NCI-H526 (cell line): ENCODE measurements at regions not wholly inside any gene's neighbourhood (a gene's known extent, or its start where the extent isn't known, plus 50 kb on each side); places are given as distances from the start of the nearest gene placed in this dataset.

ENCODE experiments used
- DNase-seq, 2 experiments: peaks; one replicate each; lab custom pipeline; 2025; lab: John Stamatoyannopoulos, UW

DNA sequence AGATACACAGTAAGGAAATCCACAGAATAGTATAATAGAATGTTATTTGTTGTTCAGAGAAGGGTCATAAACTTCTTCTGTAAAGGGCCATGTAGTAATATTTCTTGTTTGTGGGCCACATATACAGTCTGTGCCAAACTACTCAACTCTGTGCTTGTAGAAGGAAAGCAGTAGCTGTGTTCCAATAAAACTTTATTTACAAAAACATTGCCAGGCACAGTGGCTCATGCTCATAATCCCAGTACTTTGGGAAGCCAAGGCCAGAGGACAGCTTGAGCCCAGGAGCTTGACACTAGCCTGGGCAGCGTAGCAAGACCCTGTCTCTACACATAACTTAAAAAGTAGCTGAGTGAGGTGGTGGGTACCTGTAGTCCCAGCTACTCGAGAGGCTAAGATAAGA is 612.8 kb upstream of the PSMD7 start:
- DNase-seq, result no peak

DNA sequence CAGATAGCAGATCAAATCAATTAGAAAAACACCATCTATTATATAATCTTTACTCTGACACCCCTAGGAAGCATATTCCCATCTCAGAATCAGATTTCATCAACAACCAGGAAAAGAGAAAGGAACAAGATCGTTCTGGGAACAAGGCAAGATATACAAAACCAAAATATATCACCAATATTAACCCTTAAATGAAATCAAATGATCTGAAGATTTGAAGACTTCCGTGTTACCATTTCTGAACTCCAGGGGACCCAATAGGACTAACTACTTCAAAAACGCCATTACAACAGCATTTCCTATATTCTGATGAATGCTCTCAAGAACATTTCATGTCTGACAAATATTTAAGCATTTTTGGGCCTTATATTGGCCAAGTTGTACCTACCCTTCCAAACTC is 624.2 kb upstream of the ZFHX3 start:
- no peak for DNase-seq

DNA sequence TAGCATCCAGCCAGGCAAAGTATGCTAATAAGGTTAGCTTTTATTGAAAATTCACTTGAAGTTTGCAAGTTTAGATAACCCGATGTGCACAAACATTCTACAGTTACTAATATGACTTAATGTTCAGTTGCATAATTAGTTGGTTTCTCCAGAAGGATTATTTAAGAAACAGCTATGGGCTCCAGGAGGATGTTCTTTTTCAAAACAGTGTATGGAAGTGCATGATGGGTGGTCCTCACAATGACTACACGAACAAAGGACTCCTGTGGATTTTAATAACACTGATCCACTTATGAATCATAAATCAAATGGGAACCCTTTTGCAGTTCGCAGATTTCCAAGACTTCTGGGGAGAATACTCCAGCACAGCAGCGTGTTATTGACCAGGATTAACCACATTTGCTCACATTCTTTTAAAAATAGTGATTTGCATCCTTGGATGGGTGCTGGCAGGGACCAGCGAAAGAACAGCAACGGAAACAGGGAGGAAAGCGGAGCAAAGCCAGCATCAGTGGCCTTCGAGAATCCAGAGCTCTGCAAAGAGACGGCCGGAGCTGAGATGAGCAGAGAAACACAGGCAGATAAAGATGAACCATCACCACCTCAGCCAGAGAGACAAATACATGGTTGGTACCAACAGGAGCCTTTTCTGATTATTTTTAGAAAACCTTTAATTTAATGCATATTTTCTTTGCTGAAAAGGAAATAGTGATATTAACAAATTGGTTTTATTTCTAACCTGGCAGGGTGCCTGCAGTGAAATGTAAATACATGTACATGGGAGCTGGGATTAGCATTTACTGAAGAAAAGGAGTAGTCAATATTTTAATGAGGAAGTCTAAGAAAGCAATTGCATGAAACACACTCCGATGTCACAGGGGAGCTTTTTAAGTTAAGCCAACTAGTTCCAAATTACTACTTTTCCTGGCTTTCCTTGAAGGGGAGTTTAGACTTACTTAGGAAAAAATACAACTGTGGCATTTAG is 623.2 kb upstream of the ZFHX3 start:
- DNase-seq, result no peak

DNA sequence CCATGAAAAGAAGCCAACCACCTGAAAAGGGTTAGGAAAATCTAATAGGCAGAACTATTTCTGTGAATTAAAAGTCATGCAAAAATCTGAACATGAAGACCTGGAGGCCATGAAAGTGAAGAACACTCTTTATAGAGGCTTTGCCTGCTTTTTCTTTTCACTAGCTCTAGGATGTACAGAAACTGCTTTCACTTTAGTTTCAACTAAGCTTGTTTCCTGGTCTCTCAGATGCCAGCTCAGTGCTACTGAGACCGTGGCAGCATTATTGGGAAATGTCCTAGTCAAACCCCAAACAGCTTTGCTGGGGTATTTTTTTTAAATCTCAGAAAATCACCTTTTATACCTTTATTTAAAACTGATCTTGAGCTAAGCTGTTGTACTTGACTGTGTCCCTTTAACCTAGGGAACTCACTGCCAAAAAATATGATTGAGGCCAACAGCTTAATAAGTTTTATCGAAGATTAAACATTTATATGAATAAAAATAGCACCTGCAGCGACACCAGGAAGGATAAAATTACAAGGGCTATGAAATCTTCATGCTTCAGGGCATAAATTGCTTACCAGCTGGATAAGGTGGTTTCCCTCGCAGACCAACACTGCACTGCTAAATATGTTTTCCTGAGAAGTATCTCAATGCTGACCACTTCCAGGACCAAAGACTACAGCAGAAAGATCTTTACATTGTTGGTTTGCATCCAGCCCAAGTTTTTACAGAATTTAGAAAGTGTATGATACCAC is 621.8 kb upstream of the ZFHX3 start:
- no peak for DNase-seq

DNA sequence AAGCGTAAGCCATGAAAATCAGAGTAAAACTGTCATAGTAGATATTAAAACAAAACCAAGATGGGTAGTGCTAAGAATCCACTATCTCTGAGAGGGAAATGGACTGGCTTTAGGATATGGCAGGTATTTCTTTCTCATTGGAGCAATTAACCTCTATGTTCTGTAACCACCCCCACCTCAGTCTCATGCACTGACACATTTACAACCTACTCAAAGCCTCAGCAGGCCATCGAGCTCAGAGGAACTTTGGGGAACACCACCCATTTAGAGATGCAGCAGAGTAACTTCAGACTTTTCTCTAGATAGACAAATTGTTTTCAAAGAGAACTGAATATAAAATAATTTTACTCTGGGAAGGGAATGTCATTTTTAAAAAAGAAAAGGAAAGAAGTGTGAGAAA is 615.8 kb upstream of the ZFHX3 start:
- DNase-seq, result no peak

DNA sequence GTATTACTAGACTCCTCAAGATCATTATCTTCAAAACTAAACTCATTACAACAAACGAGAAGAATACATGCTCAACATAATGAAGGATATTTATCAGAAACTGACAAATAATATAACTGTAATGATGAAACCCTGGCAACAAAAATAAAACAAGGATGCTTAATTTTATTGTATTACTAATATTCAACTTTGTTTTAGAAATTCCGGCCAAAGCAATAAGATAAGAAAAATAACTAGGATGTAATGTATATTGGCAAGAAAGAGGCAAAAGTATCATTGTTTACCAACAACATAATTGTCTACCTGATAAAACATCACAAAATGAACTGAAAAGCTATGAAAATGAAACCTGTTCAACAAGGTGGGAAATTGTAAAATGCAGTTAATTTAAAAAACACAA is 588.3 kb upstream of the ZFHX3 start:
- DNase-seq, result no peak

DNA sequence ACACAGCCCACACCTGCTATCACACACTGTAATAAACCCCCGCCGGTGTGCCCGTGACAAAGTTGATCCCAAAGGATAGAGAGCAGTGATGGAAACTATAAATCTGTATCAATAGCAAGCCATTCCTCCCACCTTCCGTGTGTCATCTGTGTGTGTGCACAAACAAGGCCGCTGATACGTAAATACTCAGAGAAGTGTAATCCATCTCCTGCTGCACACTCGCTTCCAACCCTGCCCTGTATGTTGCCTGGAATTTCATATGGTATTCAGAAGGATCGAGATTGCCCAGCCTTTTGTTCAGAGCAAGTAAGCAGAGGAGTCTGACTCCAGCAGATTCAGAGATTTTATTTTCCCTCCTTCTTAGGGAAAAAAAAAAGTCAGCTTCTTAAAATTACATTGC is 581.1 kb upstream of the ZFHX3 start:
- no peak for DNase-seq

DNA sequence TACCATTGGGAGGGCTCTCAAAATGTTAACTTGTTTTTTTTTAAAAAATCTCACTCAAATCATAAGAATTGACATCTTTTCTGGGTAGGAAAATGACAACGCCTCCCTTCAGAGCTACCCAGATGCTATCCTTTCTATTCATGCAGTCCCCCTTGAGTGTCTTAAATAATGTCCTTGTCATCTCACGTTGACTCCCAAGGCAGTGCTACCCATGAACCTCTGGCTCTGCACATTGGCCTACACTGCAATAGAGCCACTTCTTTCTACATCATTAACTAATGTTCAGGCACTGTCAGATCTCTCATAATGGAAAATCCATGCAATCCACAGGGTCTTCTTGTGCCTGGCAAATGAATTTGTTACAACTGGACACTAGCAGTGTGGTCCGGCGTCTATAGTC is 569.8 kb upstream of the ZFHX3 start:
- no peak for DNase-seq

DNA sequence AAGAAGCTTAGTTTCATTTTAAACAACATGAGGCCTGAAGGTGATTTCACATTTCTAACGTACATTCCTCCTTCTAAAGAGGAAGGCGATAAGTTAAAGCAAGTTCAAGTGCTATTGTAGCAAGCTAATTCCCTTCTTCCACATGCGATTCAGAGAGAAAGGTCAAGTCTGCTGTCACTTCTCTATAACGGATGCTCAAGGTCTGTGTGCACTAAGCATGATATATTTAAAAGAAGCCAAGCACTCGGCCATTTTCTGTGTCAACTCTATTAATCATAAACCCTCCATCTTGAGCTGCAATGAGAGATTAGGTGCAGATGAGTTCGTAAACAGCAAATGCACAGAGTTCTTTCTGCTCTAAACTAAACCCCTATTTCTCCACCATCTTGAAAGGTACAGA is 568.8 kb upstream of the ZFHX3 start:
- no peak for DNase-seq

DNA sequence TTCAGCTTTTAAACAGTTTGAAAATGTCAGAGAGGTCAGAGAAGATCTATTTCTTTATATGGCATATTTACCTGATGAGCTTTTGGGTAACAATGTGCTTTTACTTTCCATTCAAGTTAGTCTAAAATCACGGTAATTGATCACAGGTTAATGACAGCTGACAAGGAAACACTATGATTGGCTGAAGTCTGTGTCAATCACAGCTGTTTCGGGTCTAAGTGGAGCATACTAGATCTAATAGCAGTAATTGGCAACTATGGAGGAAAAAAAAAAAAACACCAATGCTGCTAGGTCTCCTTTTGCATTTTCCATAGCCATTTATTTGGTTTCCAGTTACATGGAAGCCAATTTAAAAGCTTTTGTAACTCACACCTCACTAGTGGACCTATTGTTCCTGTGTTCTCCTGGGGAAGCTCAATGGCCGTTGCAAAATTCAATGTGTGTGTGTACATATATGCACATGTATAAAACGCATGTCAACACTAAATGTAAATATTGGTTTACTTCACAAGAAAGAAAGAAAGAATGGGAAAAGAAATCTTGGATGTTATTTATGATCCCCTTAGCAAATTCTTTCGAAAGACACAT is 568.3 kb upstream of the ZFHX3 start:
- no peak for DNase-seq

DNA sequence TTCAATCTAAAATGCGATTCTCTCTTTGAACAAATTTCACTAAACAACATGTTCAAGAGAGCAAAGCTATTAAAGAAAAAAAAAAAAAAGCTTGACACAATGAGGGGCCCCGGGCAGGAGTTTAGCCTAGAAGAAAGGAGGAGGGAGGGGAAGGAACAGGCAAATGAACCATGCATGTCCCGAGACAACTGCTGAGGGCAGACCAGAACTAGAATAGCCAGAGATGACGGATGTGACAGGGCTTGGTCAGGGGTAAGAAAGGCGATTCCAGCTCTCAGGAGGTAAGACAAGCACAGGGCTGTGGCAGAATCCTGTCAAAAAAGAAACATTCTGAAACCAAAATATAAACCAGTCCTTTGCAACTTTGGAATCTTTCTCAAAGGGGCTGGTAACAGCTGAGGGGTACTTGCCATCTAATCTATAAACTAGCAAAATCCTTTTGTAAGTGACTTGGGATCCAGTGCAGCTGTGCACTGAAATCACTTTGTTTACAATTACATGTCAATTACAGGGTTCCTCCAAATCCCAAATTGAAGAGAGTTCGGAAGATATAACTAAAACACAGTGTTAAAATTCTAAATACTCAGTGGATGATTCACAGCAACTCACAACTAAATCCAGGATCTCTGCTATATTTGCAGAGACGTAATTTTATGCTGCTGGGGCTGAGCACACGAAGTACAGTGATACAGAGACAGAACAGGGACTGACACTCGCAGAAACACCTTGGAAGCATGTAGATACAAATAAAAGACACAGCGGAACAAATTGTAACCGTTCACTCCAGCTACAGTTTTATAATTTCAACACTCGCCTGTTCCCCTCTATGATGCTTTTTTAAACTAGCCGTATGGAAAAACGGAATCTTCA is 567.4 kb upstream of the ZFHX3 start:
- DNase-seq, result no peak

DNA sequence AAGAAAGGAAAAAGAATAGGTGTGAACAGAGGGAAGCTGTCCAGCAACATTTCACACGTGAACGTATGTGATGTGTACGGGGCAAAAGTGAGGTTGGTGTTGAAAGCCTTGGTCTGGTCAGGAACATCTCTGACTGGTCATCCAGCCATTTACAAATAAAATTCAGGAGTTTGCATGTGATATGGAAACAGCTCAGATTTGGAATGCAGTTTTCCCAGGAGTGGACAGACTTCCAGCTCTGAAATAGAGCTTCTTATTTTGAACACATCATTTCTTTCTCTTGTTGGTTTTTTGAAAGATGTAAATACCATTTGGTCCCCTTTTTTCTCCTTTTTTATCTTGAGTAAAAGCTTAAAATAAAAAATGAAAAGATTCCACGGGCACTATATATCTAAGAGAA is 566.2 kb upstream of the ZFHX3 start:
- DNase-seq, result no peak

DNA sequence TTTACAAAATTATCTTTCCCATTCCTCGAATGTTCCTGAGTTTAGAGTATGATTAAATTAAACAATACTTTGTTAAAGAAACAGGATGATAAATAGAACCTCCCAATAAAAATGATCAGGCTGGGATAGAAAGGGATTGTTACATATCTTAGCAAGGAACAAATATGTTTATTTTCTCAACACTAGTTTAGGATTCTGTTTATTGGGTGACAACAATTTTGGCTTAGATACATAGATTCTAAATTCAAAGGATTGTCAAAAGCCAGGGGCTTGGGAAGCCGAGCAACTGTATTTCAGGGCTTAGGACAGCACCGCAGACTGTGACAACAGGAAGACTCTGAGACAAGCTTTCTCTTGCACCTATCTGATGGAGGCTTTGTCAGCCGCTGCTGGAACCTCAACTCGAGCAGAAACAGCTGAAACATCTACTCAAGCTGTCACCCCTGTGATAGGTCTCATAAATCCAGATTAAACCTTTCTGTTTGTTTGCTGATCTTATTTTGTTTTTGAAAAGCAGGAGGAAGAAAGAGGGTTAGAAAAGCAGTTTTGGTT is 562.8 kb upstream of the ZFHX3 start:
- DNase-seq, result no peak

DNA sequence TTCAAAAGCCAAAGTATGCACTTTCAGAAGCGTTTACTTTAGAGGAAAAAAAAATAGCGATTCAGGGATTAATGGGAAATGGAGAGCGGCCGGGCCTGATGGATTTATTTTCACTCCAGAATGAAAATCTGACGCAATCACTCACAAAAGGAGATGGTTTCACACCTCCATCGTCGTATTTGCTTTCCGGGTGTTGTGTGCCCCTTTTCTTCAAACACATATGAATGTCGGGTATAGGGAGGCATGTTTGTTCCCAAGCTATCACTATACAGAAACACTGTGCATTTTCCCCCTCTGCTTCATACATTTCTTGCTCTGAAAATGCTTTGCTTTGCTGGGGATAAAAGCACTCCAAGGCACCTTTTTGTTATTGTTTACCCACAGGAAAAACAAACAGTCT is 562.2 kb upstream of the ZFHX3 start:
- DNase-seq, result no peak

DNA sequence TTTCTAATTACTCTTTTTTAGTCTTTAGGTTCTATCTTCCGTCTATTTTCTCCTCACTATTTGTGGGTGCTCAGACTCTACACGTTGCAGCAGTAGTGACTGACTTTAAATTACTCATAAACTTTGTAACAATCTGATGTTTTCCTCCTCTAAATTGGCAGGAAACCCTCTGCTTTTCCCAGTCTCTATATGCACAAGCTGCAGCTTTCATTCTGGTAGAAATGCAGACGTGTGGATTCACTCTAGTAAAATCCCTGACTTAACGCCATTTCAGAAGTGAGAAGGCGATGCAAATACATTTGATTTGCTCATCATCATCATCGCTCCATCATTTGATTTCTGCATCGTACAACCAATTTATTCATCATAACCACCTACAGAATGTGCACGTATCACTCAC is 561.0 kb upstream of the ZFHX3 start:
- DNase-seq, result no peak

DNA sequence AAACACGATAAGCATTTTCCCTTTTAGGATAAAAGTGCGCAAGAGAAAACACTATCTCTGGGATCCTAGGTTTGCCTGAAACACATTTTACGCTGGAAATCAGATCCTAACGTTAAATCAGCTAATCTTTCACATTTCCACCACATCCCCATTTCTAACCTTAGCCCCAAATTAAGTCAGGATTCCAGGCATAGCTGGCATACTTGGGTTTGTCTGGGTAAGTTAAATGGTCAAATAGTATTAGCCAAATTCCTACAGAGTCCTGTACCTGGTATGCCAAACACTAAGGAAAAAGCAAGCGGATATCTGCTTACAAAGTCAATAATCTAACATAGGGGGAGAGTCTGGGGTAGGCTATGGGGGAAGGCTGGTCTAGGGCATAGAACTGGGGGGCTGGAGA is 557.4 kb upstream of the ZFHX3 start:
- DNase-seq, result no peak

DNA sequence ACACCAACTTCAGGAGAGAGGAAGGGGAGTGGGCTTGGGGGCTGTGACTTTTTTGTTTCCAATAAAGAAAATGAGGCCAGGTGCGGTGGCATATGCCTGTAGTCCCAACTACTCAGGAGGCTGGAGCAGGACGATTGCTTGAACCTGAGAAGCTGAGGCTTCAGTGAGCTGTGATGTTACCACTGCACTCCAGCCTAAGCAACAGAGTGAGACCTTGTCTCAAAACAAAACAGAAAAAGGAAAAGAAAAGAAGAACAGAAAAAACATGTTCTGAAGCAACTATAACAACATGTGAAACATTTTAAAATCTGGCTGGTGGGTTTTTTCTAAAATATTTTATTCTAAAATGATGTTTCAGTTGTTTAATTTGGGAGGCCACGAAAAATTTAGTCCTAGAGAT is 554.0 kb upstream of the ZFHX3 start:
- DNase-seq, result no peak

DNA sequence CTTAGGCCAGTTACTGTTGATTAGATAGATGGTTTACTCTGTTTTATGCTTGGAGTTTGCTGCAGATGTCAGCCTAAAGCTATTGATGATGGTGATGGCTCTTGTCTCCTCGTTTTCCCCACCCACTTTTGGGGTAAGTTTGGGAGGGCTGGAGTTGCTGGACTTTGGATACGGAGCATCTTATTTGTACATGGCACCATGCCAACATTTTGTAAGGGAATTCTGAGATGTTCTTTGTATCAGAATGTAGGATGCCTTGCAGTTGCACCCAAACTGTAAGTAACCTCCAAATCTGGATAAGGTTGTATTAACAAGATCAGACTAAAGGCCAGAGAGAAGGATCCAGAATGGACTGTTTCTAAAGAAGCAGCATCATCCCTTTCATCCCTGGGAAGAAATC is 551.9 kb upstream of the ZFHX3 start:
- DNase-seq, result no peak

DNA sequence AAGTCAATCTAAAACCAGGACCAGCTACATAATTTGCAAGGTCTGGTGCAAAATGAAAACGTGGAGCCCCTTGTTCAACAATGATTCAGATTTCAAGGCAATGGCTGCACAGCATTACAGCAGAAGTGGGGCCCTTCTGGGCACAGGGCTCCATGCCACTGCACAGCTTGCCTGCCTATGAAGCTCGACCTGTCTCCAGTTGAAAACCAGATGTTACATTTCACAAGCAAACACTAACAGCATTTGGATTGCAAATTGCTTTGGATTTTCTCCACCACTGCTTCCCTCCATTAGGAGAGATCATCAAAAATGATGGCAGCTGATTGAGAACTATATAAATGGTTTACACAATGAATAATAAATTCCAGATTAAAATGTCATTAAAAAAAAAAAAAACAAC is 551.4 kb upstream of the ZFHX3 start:
- peak in 1 of 2 experiments; percentile 1 for DNase-seq

DNA sequence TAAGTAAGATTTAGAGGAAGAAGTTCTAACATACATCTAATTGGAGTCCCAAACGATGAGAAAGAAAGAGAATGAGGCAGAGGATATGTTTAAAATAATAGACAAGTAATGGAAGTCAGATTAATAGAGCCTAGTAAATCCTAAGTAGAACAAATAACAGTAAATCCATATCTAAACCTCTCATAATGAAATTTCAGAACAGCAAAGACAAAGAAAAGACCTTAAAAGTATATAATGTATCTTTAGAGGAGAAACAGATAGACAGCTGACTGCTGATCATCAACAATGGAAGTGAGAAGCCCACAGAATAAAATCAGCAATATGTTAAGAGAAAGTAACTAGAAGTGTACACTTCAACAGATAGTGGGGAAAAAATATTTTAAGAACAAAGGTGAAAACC is 536.2 kb upstream of the ZFHX3 start:
- no peak for DNase-seq

DNA sequence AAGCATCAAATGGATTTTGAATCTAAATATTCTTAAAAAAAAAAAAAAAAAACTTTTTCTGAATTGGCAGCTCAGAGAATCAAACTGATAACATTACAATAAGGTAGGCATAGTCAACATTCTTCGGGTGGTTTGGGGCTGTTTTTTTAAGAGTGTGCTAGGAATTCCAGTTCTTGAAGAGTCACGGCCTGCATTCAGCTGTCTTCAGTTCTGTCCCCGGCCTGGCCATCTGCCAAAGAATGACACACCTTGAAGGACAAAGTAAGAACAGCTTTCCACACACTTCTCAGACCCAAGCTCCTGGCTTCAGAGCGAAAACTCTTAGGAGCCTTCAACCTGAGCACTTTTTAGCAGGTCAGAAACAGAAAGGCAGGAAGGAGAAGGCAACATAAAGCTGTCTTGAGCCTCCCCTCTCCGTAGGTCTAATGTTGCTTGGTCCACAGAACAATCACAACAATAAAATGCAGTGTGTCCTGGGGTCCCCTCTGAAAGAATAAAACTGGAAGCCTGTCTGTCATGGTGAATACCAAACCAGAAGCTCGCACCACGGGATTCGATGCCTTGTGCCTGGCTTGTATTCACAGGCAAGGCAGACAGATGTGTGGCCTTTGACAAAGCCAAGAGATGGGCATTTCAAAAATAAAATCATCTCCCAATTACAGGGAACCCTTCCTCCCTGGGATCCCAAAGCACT is 524.4 kb upstream of the ZFHX3 start:
- DNase-seq, result no peak
